ENCODE measurements at regions not wholly inside any gene's neighbourhood (a gene's known extent, or its start where the extent isn't known, plus 50 kb on each side); places are given as distances from the start of the nearest gene placed in this dataset.

- TF ChIP-seq ESRRA (IDR thresholded peaks at IDR 0.05; ENCODE audit: low read length) = no peak
- TF ChIP-seq NFIC (IDR thresholded peaks at IDR 0.05; ENCODE audit: low read depth, low read length) = no peak
- no peak for TF ChIP-seq POLR2A (IDR thresholded peaks at IDR 0.05; ENCODE audit: low read depth, low read length)
- TF ChIP-seq CEBPZ (IDR thresholded peaks at IDR 0.05; ENCODE audit: low read depth, low read length) = no peak
- no peak for TF ChIP-seq ZSCAN29 (IDR thresholded peaks at IDR 0.05)
Measured at GRCh38 chr10:10850214-10850613, 167.5 kb upstream of the CELF2 start.
